Activated CD4-positive, alpha-beta T cell treated with anti-CD3 and anti-CD28 coated beads for 4 hours (primary cell): ENCODE measurements at regions not wholly inside any gene's neighbourhood (a gene's known extent, or its start where the extent isn't known, plus 50 kb on each side); places are given as distances from the start of the nearest gene placed in this dataset.

Source experiments
- DNase-seq, 2 donors: peaks; one replicate each; pipeline ENCODE4 v3.0.0-alpha.2; 2020

DNA sequence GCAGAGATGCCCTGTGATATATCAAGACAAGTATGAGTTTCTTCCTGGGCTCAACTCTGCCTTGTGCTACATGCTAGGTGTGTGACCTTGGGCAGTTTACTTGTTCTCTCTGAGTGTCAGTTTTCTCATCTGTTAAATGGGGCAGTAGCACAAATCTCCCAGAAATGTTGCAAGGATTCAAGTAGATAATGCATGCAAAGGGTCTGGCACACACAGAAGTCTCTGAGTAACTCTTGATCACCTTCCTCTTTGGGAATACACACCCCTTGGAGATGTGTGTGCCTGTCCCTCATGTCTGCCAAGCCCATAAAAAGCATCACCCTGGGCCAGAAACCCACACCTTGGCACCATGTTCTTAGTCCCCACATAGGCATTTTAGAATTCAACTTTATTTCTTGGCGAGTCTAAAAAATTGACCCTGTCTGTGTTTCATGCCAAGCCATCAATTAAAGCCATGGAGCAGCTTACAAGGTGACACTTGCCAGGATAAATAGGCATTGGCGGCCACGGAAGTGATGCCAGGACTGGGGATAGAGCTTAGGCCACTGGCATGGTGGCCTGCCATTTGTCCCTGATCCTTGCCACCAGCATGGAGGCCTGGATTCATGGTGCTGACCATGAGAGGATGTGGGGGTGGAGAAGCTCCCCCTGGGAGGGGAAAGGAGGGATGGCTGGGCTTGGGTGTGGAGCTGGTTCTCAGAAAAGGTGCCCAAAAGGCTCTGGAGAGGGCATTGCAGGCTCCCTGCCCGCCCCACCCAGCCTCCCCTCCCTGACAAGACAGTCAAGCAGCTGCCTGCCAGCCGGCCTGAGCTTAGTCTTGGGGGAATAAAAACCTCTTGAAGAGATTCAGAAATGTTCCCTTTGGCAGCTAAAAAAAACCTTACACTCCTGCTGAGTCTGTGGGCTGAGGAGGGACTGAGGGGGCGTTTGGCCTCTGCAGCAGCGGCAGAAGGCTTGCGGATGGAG is 118.0 kb upstream of the IPO9 start:
- no peak for DNase-seq

DNA sequence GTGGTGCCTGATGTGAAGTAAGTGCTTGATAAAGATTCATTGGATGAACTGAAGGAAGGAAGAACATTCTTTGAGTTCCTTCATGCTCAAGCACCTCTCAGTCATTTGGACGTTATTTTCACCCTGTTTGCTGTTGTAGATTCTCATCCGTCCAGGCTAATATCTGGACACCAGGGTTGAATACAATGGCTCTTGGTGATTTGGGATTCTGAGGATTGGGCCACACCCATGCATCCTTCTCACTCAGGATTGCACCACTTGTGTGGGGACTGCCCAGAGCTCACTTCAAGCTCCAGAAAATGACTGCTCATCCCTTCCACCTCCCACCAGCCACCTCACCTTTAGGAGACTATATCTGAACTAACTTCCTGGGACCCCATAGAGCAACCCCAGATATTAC is 117.1 kb upstream of the IPO9 start:
- no peak for DNase-seq

DNA sequence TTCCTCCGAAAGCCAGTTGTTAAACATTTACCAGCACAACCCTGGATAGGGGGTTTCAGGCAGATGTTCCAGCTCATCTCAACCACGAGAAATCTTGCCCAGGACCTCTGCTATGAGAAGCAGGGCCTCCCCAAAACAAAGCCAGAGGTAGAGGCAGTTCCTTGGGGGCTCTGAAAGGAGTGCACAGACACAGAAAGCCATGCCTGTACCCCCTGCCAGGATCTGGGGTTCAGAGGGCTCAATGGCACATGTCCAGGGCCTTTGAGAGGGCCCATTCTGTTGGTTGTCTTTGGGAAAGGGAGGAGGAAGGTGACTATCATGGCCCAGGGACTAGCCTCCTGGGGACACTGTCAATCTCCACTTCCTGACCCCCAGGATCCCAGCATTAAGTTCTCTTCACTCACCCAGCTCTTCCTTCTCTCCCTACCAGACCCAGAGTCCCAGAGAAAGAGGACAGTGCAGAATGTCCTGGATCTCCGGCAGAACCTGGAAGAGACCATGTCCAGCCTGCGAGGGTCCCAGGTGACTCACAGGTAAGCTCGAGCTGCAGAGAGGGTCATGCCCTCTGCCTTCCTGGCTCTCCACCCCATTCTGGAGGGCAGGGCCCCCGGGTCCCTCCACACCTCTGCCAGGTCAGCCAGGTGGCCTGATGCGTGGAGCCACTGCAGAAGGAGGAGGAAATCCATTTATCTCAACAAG is 116.4 kb upstream of the IPO9 start:
- DNase-seq = no peak

DNA sequence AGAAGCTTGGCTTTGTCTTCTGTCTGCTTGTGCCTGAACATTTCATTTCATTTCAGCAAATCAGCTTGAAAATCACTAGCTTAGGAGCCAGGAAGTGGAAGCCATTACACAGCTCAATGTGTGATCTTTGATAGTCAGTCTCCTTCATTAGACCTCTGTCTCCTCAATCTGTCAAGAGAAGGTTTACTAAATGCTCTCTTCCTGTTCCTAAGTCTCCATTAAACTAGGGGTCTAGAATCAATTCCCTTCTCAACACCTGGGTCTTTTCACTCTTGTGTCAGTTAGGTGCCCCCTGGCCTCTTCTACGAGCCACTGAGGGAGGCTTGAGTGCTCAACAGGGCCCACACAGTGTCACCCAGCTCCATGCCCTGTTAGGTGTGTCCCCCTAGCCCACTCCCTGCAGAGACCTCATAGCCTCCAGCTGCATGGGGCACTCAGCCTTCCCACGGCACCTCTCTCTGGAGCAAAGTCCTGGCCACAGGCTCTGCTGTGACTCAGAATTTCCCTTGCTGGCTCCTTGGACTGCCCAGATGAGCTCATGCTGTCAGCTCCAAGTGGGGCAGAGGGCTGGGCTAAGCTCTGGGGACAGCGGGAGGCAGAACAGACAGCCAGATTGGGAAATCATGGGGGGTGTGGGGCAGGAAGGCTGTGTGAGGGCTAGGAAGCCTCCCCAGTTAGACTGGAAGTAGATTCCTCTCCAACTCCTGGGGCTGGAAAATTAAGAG is 115.7 kb upstream of the IPO9 start:
- no peak for DNase-seq

DNA sequence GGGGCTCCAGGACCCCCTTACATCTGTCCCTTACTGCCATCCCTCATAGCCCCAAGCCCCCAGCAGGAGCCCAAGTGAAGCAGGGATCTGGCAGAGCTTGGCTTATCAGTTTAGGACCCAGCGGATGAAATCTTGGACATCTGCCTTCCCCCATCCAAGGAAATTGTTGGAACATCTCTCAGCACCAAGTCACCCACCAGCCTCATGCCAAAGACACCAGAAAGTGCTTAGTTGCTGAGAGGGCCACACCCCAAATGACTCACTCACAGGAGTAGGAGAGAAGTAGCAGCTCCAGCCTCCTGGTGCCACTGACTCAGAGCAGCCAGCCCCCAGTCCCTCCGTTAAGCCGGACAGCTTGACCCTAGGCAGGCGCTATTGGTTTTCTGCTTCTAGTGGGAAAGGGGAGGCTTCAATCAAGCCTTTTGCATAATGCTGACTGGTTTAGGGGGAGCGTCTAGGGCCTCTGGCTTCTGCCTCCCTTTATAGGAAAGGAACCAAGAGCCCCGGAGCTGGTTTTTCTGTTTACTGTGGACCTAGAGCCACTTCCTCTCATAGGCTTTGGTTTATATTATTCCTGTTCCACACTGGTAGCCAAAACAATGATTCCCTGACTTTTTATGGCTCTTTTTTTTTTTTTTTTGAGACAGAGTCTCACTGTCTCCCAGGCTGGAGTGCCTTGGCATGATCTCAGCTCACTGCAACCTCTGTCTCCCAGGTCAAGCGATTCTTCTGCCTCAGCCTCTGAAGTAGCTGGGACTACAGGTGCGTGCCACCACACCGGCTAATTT is 114.2 kb upstream of the IPO9 start:
- no peak for DNase-seq

DNA sequence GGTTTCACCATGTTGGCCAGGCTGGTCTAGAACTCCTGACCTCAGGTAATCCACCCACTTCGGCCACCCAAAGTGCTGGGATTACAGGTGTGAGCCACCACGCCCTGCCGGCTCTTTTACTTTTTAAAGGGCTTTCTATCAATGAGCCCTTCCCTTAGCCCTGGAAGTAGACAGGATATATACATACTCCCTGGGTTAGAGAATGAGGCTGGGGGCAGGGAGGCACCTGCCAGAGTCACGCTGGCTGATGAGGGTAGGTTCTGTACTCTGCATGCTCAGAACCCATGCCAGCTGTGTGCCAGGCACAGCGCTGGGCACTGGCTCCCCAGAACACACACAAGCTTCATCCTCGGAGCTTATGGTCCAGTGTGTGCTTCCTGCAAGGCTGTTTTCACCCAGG is 113.6 kb upstream of the IPO9 start:
- DNase-seq = no peak

DNA sequence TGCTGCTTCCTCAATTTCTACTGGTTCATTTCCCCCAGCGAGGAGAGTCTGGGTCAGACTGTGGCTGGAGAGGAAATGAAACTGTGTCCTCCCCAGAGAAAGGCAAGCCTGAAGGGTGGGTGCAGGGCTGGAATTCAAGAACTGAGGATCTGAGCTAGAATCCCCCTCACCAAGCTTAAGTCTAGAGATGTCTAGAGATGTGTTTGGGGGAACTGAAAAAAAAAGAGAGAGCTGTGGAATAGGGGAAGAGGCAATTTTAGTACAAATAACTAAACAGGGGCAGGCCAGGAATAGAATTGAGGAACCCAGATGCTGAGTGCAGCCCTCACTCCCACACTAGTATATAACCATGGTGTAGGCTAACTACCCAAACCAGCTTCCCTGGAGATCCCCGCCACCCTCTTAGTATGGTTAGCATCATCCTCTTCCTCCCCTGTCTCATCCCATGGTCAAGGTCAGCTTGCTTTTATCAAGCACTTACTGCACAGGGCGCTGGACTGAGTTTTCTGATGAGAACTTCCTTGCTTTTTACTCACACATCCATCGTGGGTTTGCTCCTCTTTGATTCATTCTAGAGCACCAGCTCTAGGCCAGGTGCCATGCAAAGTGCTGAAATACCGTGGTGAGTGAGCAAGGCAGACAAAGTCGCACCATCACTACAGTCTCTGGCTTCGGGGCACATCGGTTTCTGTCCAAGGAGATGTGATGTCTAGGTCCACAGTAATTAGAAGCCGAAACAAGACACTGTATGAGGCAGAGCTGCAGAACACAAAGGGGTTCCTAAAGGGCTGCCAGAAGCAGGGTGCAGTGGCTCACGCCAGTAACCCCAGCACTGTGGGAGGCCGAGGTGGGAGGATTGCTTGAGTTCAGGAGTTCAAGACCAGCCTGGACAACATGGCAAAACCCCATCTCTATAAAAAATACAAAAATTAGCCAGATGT is 112.9 kb upstream of the IPO9 start:
- no peak for DNase-seq

DNA sequence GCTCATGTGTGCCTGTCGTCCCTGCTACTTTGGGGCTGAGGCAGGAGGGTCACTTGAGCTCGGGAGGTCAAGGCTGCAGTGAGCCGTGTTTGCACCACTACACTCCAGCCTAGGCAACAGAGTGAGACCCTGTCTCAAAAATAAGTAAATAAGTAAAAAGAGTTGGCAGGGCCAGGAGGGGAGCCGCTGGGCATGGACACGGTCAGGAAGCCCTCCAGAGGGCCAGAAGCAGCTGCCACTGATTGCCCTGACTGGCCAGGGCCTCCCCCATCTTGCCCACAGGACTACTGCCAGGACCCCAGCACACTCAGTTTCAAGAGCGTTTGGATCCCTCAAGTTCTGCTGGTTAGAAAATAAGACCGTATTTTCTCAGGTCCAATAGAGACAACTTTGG is 112.2 kb upstream of the IPO9 start:
- no peak for DNase-seq

DNA sequence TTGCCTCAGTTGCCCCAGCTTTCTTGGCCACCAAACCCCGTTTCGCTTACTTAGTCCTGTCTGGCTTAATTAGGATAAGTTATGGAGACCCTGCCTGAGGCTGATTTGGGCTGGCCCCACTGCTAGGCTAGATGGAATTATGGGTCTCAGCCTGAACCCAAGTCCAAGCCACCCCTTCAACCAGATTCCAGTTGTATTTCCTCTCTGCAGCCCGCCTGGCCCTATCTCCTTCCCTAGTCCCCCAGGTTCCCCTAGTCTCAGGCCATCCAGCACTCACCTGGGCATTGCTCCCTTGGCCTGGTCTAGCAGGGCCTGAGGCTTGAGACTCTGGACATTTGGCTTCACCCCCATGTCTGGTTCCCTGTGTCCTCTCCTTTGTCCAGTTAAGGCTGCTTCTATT is 111.7 kb upstream of the IPO9 start:
- no peak for DNase-seq

DNA sequence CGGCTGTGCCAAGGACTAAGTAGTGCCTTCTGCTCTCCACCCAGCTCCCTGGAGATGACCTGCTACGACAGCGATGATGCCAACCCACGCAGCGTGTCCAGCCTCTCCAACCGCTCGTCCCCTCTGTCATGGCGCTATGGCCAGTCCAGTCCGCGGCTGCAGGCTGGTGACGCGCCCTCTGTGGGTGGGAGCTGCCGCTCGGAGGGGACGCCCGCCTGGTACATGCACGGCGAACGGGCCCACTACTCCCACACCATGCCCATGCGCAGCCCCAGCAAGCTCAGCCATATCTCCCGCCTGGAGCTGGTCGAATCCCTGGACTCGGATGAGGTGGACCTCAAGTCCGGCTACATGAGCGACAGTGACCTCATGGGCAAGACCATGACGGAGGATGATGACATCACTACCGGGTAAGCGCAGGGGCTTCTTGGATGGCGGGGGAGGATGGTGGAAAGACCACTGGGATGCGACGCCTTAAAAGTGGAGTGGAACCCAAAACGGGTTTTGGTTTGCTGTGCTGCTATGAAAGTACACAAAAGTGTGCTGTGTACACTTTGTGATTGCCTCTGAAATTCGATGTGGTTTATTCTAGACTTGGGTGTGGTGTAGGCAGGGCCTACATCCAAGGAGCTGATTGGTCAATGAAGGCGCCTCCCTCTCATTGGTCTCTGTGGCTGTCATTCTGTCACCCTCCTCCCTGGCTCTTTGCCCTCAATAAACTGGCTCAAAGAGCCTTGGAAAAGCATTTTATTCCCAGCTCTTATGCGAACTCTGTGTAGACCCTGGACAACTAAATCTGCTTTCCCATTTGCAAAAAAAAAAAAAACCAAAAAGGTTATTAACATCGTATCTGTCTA is 110.4 kb upstream of the IPO9 start:
- DNase-seq = no peak

DNA sequence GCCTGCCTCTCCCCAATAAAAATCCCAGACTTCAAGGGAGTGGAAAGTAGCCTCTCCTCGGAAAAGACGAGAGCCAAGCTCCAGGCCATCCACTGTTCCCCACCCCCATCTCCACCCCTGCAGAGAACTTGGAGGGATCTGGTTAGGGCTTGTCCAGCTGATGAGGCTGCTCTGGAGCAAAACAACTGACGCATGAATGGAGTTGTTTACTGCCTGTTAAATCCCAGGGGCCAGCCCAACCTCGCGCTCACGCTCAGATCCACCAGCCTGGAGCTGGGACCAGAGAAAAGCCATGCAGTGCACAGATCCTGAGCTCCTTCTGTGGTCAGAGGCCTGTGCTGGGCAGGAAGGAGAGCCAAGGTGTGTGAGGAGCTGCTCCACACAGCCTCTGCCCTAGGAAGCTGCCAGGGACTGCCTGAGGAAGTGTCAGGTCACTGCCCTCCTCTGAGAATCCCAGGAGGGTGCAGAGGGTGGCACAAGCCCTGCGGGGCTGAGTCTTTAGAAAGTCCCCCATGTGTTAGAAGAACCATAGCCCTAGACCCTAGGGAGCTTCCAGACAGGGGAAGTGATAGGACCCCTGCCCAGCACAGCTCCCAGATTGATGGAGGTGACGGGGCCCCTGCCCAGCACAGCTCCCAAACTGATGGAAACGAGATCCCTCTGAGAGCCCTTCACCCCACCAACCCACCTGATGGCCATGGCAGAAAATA is 109.0 kb upstream of the IPO9 start:
- no peak for DNase-seq

DNA sequence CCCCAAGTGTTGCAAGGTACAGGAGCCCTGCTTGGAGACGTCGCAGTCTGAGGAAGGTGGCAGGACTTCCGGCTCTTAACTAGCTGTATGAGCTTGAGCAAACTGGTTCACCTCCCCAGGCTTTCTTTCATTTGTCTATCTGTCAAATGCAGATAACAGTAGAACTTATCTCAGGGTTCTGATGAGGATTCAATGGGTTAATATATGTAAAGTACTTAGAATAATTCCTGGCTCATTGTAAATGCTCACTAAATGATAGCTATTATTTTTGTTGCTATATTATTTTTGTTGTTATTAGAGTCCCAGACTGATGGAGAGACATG is 108.5 kb upstream of the IPO9 start:
- DNase-seq = no peak

DNA sequence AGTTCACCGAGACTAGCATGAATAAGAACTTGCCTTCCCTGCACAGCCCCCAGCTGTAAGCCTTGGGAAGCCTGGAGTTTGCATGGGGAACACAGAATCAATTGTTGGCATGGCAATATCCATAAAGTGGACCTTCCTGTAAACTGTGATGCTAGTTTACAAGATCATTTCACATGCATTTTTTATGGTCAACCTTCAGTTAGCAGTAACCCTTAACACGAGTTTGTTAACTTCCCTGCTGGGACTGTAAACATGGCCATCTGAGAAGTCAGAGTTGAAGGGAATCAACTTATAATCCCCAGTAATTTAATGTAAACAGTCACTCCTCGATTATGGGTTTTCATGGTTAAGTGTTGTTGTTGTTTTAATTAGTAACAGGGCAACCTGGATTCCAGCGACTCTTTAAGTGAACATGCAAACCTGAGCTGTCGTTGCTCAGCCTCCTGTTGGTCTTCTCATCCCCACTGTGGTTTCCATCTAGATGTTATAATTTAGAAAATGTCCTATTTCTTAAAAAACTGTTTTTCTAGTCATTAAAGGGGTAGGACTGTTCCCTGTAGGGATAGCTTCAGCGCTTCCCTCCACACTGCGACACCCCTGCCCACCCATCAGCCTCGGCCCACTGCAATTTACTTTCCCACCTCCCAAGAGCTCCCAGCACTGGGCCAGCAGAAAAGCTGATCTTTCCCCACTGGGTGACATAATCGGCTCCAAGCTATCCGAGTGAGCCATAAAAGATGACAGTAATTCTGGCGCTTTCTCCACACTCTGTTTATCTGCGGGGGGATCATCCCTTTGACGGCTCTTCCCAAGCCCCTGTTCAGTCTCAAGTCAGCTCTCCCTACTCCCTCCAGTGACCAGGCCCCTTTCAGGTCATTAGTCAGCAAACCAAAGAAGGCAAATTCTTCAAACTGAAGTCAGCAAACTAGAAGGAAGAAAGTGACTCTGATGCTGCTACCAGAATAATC is 107.6 kb upstream of the IPO9 start:
- DNase-seq = no peak

DNA sequence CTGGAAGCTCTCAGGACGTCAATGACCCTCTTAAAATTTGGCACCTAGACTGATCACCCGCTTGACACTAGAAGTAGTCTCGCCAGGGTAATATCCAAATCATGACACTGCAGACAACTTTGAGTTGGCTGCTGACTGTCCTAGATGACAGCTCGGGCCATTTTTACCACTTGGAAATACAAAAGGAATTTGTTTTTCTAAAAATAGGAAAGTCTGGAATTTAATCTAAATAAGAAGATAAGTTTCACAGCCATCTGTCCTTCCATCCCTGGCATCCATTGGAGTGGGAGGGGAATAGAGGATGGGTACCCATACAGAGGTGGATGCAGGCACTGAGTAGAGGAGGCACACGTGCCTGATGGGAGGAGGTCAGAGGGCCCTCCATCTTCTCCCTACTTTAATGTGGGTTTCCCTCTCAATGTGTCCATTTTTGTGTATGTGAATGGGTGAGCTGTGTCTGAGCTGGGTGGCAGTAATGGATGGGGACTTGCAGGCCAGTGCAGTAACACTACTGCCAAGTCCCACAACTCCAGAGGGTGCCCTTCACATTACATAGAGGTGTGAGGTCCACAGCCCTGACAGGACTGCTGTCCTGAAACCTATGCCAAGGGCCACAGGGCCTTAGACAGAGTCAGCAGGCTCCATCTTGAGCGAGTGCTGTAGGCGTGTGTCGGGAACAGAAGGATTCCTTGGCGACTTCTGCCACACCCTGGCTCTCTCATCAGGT is 104.8 kb upstream of the IPO9 start:
- no peak for DNase-seq

DNA sequence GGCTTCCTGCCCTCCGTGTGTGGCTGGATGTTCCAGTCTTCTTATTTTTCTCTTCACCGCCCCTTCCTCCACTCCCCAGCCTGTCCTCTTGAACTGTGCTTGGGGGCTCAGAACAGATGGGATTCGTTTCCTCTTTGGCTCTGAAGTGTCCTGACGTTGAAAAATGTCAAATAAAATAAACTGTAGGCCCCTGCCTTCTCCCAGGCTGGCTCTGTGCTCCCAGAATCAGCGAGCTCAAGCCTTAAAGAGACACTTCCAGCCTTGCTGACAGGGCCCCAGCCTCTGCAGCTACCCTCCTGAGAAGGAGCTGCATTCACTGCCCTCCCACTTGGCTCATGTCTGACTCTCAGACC is 104.2 kb upstream of the IPO9 start:
- no peak for DNase-seq

DNA sequence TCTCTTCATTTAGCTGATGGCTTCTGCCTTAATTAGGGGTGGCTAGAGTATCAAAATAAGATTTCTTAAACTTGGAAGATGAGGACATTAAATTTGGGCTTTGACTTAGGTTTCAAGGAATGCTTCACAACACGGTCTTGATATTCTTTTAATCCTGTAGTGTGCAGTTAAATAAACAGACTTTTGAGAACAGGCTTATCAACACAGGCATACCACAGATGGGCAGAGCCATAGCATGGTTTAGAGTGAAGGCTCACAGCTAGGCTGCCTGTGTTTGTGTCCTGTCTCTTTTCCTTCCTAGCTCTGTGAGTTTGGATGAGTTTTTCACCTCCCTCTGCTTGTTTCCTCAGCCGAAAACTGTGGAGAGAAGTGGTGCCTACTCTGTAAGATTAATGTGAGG is 102.3 kb upstream of the IPO9 start:
- DNase-seq = no peak

DNA sequence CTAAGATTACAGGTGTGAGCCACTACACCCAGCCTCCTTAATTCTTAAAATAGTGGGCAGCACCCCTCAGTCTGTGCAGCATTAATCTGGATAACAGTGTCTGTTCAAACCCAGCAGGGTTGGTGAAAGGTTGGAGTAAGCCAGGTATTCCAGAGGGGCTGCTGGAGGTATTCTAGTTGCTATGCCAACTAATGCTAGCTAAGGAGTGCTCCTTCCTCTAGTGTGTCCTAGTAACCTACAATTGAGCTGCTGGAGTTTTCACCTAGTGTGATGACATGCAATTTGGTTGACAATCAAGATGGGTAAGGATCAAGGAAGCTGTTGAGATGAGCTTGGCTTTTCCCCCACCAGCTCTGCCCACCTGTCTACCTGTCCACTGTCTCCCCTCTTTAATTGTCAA is 100.2 kb upstream of the IPO9 start:
- DNase-seq = no peak

DNA sequence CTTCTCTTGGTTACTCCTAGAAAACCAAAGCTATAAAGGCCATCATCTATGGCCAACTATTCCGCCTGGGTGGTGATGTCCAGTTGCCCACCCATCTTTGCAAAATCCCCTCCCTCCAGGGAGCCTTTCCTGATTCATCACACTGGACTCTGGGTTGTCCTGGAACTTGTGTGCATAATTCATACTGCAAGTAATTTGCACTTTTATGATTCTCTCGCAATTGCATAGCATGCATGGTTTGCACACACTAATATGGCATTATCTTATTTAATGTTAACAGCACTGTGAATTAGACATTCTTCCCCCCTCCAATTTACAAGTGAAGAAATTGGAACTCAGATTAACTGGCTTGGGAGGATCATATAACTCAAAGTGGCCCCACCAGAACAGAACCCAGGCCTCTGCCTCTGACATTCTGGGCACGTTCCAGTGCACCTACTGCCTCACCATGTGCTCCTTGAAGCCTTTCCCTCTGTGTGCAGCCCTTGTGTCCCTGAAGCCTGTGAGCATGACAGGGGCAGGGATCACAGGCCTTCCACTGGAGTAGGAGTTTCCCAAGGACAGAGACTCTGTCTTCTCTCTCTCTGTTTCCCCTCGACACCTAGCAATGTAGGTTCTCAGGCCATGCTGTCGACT is 98.9 kb upstream of the IPO9 start:
- DNase-seq = no peak
